ENCODE measurements at regions not wholly inside any gene's neighbourhood (a gene's known extent, or its start where the extent isn't known, plus 50 kb on each side); places are given as distances from the start of the nearest gene placed in this dataset.

GRCh38 chr11:88404932-88405710, 67.6 kb upstream of the CTSC start:
- DNase-seq, result peak; percentile 53

DNA sequence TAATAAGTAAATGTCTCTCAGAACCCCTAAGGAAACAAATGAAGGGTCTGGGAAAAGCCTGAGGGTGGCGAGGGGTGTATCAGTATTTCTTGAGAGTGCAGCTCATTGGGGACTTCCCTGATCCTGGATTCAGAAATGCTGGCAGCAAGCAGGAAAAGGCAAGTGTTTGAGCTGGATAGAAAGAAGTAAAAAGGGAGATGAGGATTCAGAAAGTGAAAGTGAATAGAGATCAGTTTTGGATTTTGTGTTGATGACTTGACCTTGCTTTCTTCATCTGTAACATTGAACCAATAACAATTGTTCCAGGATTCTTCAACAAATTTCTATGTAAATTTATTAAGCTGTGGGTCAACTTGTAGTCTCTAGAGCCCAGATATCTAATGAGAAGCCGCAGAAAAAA, 66.9 kb upstream of the CTSC start:
- no peak for DNase-seq

DNA sequence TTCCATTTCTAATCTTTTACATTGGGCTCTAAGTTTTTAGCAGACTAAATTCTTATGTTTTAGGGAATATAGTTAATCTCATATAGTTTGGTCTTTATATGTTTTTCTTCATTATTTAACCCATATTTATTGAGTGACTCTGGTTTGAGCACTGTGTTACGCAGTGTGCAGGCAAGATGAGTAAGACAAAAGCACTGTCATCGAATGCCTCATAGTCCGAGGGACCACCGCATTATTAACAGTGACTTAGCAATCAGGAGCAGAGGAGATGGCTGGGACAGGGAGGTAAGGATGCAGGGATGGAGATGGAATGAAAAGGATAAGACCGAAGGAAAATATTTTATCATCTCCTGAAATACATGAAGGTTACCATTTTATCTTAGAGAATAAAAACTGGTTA, 65.2 kb upstream of the CTSC start:
- DNase-seq, result no peak

DNA sequence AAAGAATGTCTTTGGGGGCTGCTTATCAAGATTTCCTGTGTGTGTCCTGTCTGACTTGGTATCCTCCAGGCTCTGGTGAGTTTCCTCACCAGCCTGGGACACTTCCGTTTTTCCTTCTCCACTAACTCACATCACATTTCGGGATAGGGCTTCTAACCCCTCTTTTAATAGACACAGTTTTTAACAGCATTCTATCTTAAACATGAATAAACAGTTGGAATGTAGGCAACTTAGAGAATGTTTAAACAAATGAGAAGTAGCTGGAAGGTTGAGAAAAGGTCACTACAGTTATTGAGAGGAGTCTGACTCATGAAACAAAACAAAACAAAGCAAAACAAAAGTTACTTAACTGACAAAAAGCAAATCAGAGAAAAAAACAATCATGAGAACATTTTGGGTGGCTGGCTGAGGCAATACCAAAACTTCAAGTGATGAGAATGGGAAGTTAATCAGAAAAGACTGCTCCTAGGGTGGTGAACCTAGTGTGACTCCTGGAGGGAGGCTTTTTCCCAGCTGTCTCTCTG, 64.7 kb upstream of the CTSC start:
- no peak for DNase-seq

- no peak for DNase-seq
These were observed 61.4 kb upstream of the CTSC start for GRCh38 chr11:88398791-88399570.

DNA sequence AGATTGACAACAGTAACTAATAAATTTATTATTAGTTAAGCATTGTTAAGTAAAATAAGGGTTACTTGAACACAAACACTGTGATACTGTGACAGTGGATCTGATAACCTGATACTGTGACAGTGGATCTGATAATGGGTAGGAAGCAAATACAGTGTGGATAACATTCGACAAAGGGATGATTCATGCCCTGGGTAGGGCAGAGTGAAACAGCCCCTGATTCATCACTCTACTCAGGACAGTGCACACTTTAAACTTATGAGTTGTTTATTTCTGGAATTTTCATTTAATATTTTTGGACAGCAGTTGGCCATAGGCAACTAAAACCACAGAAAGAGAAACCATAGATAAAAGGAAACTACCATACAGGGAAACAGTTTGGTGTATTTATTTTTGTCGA, 60.8 kb upstream of the CTSC start:
- peak; percentile 8 for DNase-seq

DNA sequence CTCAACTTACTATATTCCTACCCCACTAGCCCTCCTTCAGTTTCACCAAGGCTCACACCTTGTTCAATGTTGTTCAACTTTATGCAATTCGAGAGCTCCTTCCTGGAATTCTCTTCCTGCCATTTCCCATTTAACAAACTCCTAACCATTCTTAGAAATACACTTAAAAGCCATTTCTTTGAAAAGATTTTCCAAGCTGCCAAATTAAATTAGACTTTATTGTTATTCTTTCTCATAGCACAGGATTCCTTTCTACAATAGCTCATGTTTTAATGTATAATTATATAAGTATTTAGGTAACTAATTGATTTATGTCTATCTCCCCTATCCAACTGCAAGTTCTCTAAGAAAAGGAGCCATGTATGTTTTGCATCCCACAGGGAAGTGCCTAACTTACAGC, 52.7 kb upstream of the CTSC start:
- no peak for DNase-seq

DNA sequence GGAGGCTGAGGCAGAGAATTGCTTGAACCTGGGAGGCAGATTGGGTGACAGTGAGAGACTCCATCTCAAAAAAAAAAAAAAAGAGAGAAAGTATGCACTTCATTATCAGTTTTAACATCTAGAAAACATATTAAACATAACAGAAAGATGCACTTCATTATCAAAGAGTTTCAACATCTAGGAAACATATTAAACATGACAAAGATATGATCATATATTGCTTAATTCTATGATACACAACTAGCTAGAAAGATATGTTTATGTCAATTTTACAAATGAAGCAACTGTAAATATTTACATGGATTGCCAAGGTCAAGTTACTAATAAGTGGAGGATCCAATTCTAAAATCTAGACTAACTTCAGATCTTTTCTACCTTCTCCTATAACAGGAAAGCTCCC, 50.4 kb upstream of the CTSC start:
- no peak for DNase-seq

All from NCI-H69 (cell line).